Endothelial cell of umbilical vein (primary cell): ENCODE measurements at regions not wholly inside any gene's neighbourhood (a gene's known extent, or its start where the extent isn't known, plus 50 kb on each side); places are given as distances from the start of the nearest gene placed in this dataset.

Experiments used
- CTCF ChIP-seq, 2 donors: IDR thresholded peaks; 1 replicate in 1 of 2; 2 replicates in 1 of 2; pipeline ENCODE4 v1.5.1; 2011; ENCODE audit warnings: low read length in 2 of 2, mild to moderate bottlenecking in 2 of 2, moderate library complexity in 2 of 2, control low read depth in 1 of 2, inconsistent platforms in 1 of 2, low read depth in 1 of 2; ENCODE audit not compliant: insufficient read depth in 1 of 2; ENCODE audit errors: extremely low read depth in 1 of 2
- EZH2 ChIP-seq: IDR thresholded peaks from 2 replicates; pipeline ENCODE4 v1.6.1; 2012; ENCODE audit warnings: borderline replicate concordance, low read depth, mild to moderate bottlenecking, moderate library complexity, low read length, inconsistent platforms; ENCODE audit not compliant: severe bottlenecking
- FOS ChIP-seq: IDR thresholded peaks from 2 replicates; pipeline ENCODE4 v1.6.1; 2011; ENCODE audit warnings: mild to moderate bottlenecking, low read length, moderate library complexity, borderline replicate concordance; ENCODE audit not compliant: insufficient read depth
- GATA2 ChIP-seq: IDR thresholded peaks from 2 replicates; pipeline ENCODE4 v1.7.0; 2011; ENCODE audit warnings: low read depth, mild to moderate bottlenecking, moderate library complexity, mixed read lengths, low read length; ENCODE audit not compliant: insufficient read length, insufficient read depth
- JUN ChIP-seq: IDR thresholded peaks from 2 replicates; pipeline ENCODE4 v1.6.1; 2011; ENCODE audit warnings: borderline replicate concordance, low read depth; ENCODE audit not compliant: insufficient read length, insufficient read depth
- MAX ChIP-seq: IDR thresholded peaks from 2 replicates; pipeline ENCODE4 v1.6.1; 2011; ENCODE audit not compliant: insufficient read depth, insufficient read length
- MYC ChIP-seq: IDR thresholded peaks from one replicate; pipeline ENCODE4 v1.6.1; 2011; ENCODE audit warnings: mild to moderate bottlenecking, low read depth, low read length
- POLR2A ChIP-seq: IDR thresholded peaks from 2 replicates; pipeline ENCODE4 v1.6.1; 2012; ENCODE audit warnings: low read depth, mild to moderate bottlenecking, control low read depth, low read length
- POLR2AphosphoS5 ChIP-seq: IDR thresholded peaks from 2 replicates; pipeline ENCODE4 v1.6.1; 2012; ENCODE audit warnings: low read depth, mild to moderate bottlenecking, control low read depth, low read length, moderate library complexity; ENCODE audit not compliant: insufficient read depth

- TF ChIP-seq CTCF (IDR thresholded peaks at IDR 0.05; ENCODE audit: extremely low read depth in 1 of 2, insufficient read depth in 1 of 2, low read depth in 1 of 2, low read length in 2 of 2) (no peak), POLR2AphosphoS5 (no peak), POLR2A (no peak), EZH2 (no peak), JUN (no peak), MAX (no peak), FOS (no peak), GATA2 (no peak), MYC (no peak)
Measured at GRCh38 chr1:218502383-218502782, 157.2 kb downstream of the TGFB2 start.
